ENCODE measurements at regions not wholly inside any gene's neighbourhood (a gene's known extent, or its start where the extent isn't known, plus 50 kb on each side); places are given as distances from the start of the nearest gene placed in this dataset.

DNA sequence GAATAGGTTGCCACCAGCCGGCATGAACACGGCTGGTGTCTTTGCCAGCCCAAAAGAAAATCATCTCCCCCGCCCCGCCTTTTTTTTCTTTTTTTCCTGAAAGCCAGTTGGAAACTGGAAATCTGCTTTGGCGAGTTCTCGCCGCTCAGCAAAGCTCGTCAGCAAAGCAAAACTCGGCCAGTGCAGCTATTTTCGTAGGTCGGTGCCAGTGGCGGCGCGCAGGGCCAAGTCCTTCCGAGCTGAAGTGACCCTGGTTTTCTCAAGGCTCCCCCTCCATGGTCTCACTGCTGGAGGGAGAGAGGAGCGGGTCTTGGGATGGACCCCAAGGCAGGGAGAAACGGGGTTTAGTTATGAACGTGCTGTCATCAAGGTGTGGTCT lies 248.4 kb upstream of the RTL1 start:
- Histone ChIP-seq H2AFZ (replicated peaks; ENCODE audit: low read length, poor library complexity) (no peak overlapping the region), H3K4me3 (ENCODE audit: insufficient read depth, low read depth, low read length) (no peak overlapping the region), H4K5ac (ENCODE audit: low read depth, low read length) (no peak overlapping the region), H3K79me1 (ENCODE audit: low read depth in 1 of 2, low read length in 2 of 2) (no peaks in the 10 kb centered on the region), H3K56ac (ENCODE audit: extremely low read depth, insufficient read depth, low read length) (no peak overlapping the region), H3K23ac (ENCODE audit: low read depth, low read length) (no peak overlapping the region), H4K91ac (ENCODE audit: insufficient read depth, low read depth, low read length) (no peak overlapping the region), H3K9me1 (ENCODE audit: insufficient read depth, low read length) (no peaks in the 10 kb centered on the region), H2BK5ac (ENCODE audit: low read depth, low read length, poor library complexity, severe bottlenecking) (no peak overlapping the region), H4K8ac (ENCODE audit: low read depth in 2 of 2, low read length in 2 of 2) (no peak overlapping the region), H2BK20ac (ENCODE audit: low read depth, low read length) (no peak overlapping the region), H3K18ac (ENCODE audit: low read depth, low read length) (no peak overlapping the region), H3K9ac (ENCODE audit: low read depth, low read length) (no peak overlapping the region), H3K14ac (replicated peaks; ENCODE audit: low read depth, low read length) (no peak overlapping the region), H2BK120ac (ENCODE audit: low read depth, low read length) (no peak overlapping the region), H4K20me1 (ENCODE audit: insufficient read depth, low read length) (no peaks in the 10 kb centered on the region), H3K4ac (ENCODE audit: low read depth, low read length) (no peak overlapping the region), H3K4me2 (ENCODE audit: low read depth, low read length) (no peak overlapping the region), H3K4me1 (ENCODE audit: control insufficient read depth, insufficient read depth, low read length) (no peaks in the 10 kb centered on the region), H3K27me3 (ENCODE audit: control insufficient read depth, insufficient read depth, low read length) (peaks cover 32% of the 10 kb centered on the region), H2AK9ac (replicated peaks; ENCODE audit: low read depth, low read length, poor library complexity) (no peak overlapping the region), H3K36me3 (ENCODE audit: control insufficient read depth, insufficient read depth, low read length) (no peaks in the 10 kb centered on the region), H2BK15ac (ENCODE audit: low read depth, low read length) (no peak overlapping the region), H3K9me3 (ENCODE audit: control insufficient read depth, insufficient read depth, low read length) (no peaks in the 10 kb centered on the region), H3K27ac (ENCODE audit: insufficient read depth, low read length) (no peak overlapping the region), H2AK5ac (ENCODE audit: low read depth, low read length) (no peak overlapping the region)
- CTCF ChIA-PET = no interaction called here
- DNase-seq (no peak), ATAC-seq (ENCODE audit: low read depth) (no peak)
- in situ Hi-C loops (cut with MboI; ENCODE audit: low sequenced_read_pairs) (no loop called here), intact Hi-C loops (cut with micrococcal nuclease) (loop anchor here (10.0 kb wide), 1 partner anchor 503 kb away; no protein-coding TSS in a partner anchor), dilution Hi-C loops (cut with HindIII; ENCODE audit: low sequenced_read_pairs, unreplicated experiment) (no loop called here)
- POLR2A ChIA-PET (ENCODE audit: unreplicated experiment) = no interaction called here
- no TSS peak for BruUV-seq (replicated peaks)
- 82% methylated on average over 6 of the region's 18 CpGs; no CpG with 5 or more reads in 1 of the 2 experiments for WGBS, 2 experiments (ENCODE audit: extremely low coverage in 2 of 2, insufficient read length in 1 of 2)
- TF ChIP-seq MXI1 (IDR thresholded peaks at IDR 0.05; ENCODE audit: borderline replicate concordance, low read depth, low read length) = no peak
